HCT116 (cell line): ENCODE measurements at regions not wholly inside any gene's neighbourhood (a gene's known extent, or its start where the extent isn't known, plus 50 kb on each side); places are given as distances from the start of the nearest gene placed in this dataset.

ENCODE experiments used
- ATAC-seq: fragments of 200-7000 bp; cut with Tn5 transposase; 2 replicates; pipeline ENCODE4 v1.9.1; 2020; ENCODE audit warnings: mild to moderate bottlenecking, moderate library complexity
- BruUV-seq: library from RNA; stranded (reverse); fragments of 400-500 nt; replicated peaks from 2 replicates; lab custom pipeline; 2021; lab: Mats Ljungman, UMichigan
- CTCF ChIA-PET: fragments of 300-600 bp; sonication (Branson Sonifier 250); formaldehyde crosslinking; loops from one replicate; lab custom pipeline; 2021; ENCODE audit warnings: antibody characterized with exemption; lab: Charles Lee
- POLR2A ChIA-PET: fragments of 300-600, 350-600 bp; sonication (Branson Sonifier 250); formaldehyde crosslinking; loops from one replicate; lab custom pipeline; 2021; ENCODE audit warnings: antibody characterized with exemption; lab: Charles Lee
- RAD21 ChIA-PET, 2 experiments: fragments of 300-600 bp; sonication (Branson Sonifier 250); formaldehyde crosslinking; loops; one replicate each; lab custom pipeline; 2023; ENCODE audit warnings: low total read pairs in 2 of 2; ENCODE audit not compliant: uncharacterized antibody in 2 of 2, unreplicated experiment in 2 of 2, low non-redundant PET in 1 of 2; lab: Charles Lee
- DNase-seq: peaks from one replicate; pipeline ENCODE4 v3.0.0-alpha.2; 2010; ENCODE audit warnings: low read depth, low spot score
- H2AFZ ChIP-seq: fragments of 200-600 bp; shearing (Covaris generic), sonication (generic); 2 replicates; pipeline ENCODE4 v1.6.1; 2017; ENCODE audit warnings: low read depth, mixed run types, mixed read lengths, antibody characterized with exemption, low read length; ENCODE audit not compliant: poor library complexity, severe bottlenecking
- H3K27ac ChIP-seq: 2 replicates; pipeline ENCODE4 v1.5.1; 2012; ENCODE audit warnings: low read depth, low read length
- H3K27me3 ChIP-seq: fragments of 200-600 bp; sonication (generic); 2 replicates; pipeline ENCODE4 v1.6.1; 2016; ENCODE audit warnings: mixed run types, low read length, mixed read lengths; ENCODE audit not compliant: insufficient read depth
- H3K36me3 ChIP-seq, 2 experiments: fragments of 200-500 bp in 1 of 2; fragments of 200-600 bp in 1 of 2; sonication (Bioruptor generic) in 1 of 2; sonication (generic) in 1 of 2; 2 replicates each; pipeline versions ENCODE4 v1.5.1 to v1.6.1; 2014 to 2016; ENCODE audit warnings: low read length in 2 of 2, inconsistent platforms in 1 of 2, mixed read lengths in 1 of 2, mixed run types in 1 of 2; ENCODE audit not compliant: insufficient read depth in 2 of 2, control insufficient read depth in 1 of 2
- H3K4me1 ChIP-seq, 2 experiments: fragments of 200-600 bp in 1 of 2; sonication (generic) in 1 of 2; 2 replicates each; pipeline versions ENCODE4 v1.5.1 to v1.6.1; 2012 to 2017; ENCODE audit warnings: low read length in 2 of 2, inconsistent platforms in 1 of 2, mild to moderate bottlenecking in 1 of 2, mixed read lengths in 1 of 2, mixed run types in 1 of 2, moderate library complexity in 1 of 2; ENCODE audit not compliant: insufficient read depth in 2 of 2, control insufficient read depth in 1 of 2
- H3K4me2 ChIP-seq: fragments of 200-600 bp; sonication (generic); 2 replicates; pipeline ENCODE4 v1.6.1; 2017; ENCODE audit warnings: mixed run types, low read length, mixed read lengths
- H3K4me3 ChIP-seq, 2 experiments: fragments of 200-600 bp in 1 of 2; sonication (generic) in 1 of 2; replicated peaks in 1 of 2; 2 replicates each; pipeline ENCODE4 v1.5.1; 2011 to 2016; ENCODE audit warnings: low read length in 2 of 2, control low read depth in 1 of 2, low read depth in 1 of 2, mild to moderate bottlenecking in 1 of 2, mixed read lengths in 1 of 2, mixed run types in 1 of 2
- H3K79me2 ChIP-seq: fragments of 200-600 bp; sonication (generic); 2 replicates; pipeline ENCODE4 v1.6.1; 2017; ENCODE audit warnings: mild to moderate bottlenecking, mixed run types, low read length, moderate library complexity, mixed read lengths; ENCODE audit not compliant: insufficient read depth
- H3K9ac ChIP-seq: fragments of 200-600 bp; sonication (generic); 2 replicates; pipeline ENCODE4 v1.6.1; 2016; ENCODE audit warnings: low read length, mixed read lengths
- H3K9me2 ChIP-seq: fragments of 200-600 bp; sonication (generic), shearing (Covaris generic); 2 replicates; pipeline ENCODE4 v1.6.1; 2017; ENCODE audit warnings: mixed run types, mild to moderate bottlenecking, moderate library complexity; ENCODE audit not compliant: insufficient read depth
- H3K9me3 ChIP-seq, 2 experiments: fragments of 200-500 bp in 1 of 2; fragments of 200-600 bp in 1 of 2; sonication (Bioruptor generic) in 1 of 2; sonication (generic) in 1 of 2; 2 replicates each; pipeline ENCODE4 v1.6.1; 2014 to 2017; ENCODE audit warnings: low read length in 2 of 2, mixed read lengths in 2 of 2, inconsistent platforms in 1 of 2, low read depth in 1 of 2, mild to moderate bottlenecking in 1 of 2, mixed run types in 1 of 2, moderate library complexity in 1 of 2; ENCODE audit not compliant: control insufficient read depth in 1 of 2, insufficient read depth in 1 of 2
- H4K20me1 ChIP-seq: fragments of 200-600 bp; sonication (generic), shearing (Covaris generic); 2 replicates; pipeline ENCODE4 v1.6.1; 2017; ENCODE audit warnings: mixed run types, mild to moderate bottlenecking, moderate library complexity; ENCODE audit not compliant: insufficient read depth
- CBX3 ChIP-seq: IDR thresholded peaks from 2 replicates; pipeline ENCODE4 v1.6.1; 2012; ENCODE audit warnings: low read depth
- FOSL1 ChIP-seq: IDR thresholded peaks from 2 replicates; pipeline ENCODE4 v1.6.1; 2012; ENCODE audit warnings: low read depth
- POLR2AphosphoS5 ChIP-seq: IDR thresholded peaks from 2 replicates; pipeline ENCODE4 v1.6.1; 2011; ENCODE audit warnings: mild to moderate bottlenecking, low read depth, low read length, moderate library complexity
- TCF7L2 ChIP-seq: IDR thresholded peaks from 2 replicates; pipeline ENCODE4 v1.7.0; 2011; ENCODE audit warnings: borderline replicate concordance, inconsistent platforms; ENCODE audit not compliant: insufficient read depth, insufficient read length; ENCODE audit errors: extremely low read depth
- intact Hi-C: fragments of 100-400 bp; cut with micrococcal nuclease; formaldehyde crosslinking; loops from 2 replicates; pipeline ENCODE4 v1.10.0; 2022
- TF ChIP-seq, protein P1 (sequence below): IDR thresholded peaks from 2 replicates; pipeline ENCODE4 v1.6.1; 2012
- TF ChIP-seq, protein P2 (sequence below): IDR thresholded peaks from 2 replicates; pipeline ENCODE4 v1.6.1; 2011; ENCODE audit warnings: mild to moderate bottlenecking, low read length, moderate library complexity; ENCODE audit not compliant: insufficient replicate concordance; ENCODE audit errors: extremely low read depth

DNA sequence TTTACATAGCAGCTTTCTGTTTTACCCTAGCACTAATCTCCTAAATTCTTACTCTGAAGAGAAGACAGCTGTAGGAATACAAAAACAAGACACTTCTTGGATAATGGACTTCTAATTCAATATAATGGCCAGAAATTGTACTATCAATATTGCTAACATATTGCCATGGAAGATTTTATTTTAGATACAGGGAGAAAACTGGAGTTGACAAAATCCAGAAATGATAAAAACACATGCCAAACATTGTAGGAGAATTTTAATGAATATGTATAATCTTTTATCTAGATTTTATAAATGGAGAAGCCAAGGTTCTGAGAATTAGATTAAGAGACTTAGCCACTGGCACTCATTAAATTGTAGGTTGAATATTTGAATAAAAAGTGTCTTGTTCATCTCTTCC, 1838.8 kb upstream of the LRRTM1 start (continued):
- TF ChIP-seq, protein P1, sequence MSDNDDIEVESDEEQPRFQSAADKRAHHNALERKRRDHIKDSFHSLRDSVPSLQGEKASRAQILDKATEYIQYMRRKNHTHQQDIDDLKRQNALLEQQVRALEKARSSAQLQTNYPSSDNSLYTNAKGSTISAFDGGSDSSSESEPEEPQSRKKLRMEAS: no peak
- TF ChIP-seq CBX3: no peak
- TF ChIP-seq, all 23 proteins: peak for 0

DNA sequence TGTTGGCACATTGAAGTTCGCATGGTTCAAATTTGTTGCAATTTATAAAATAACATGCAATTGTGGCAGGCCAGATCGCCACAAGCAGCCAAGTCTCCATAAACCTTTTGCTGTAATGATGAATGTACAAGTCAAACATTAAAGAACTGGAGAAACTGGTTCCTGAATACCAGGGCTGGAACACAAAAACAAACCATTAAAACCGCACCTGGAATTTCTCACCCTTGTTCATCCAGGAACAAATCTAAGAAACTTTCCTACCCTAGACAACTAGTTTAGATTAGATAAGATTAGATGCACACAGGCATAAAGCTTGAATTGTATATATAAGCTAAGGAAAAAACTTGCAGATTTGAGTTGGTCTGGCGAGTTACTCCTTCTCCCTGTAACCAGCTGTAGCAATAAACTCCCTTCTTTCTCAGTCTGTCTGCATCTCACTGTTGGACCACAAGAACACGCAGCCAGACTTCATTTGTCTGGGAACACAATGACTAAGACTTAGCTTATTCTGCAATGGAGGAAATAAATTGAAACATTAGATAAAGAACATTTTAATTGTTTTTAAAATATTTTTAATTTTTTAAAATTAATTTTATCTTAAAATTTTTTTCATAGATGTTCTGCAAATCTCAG, 1835.5 kb upstream of the LRRTM1 start:
- intact Hi-C loops: no loop called here
- Histone ChIP-seq H2AFZ (no peak overlapping the region), H3K36me3 (no peaks in the 10 kb centered on the region), H3K27me3 (no peaks in the 10 kb centered on the region), H3K4me1 (peaks cover 0 to 7% of the 10 kb centered on the region in 2 experiments; a peak in 1 of 4 replicates), H3K9me2 (no peaks in the 10 kb centered on the region), H3K79me2 (no peaks in the 10 kb centered on the region), H3K27ac (no peak overlapping the region), H3K4me3 (no peak overlapping the region), H3K9ac (no peak overlapping the region), H3K4me2 (no peak overlapping the region), H4K20me1 (no peaks in the 10 kb centered on the region), H3K9me3 (no peaks in the 10 kb centered on the region)
- DNase-seq (no peak), ATAC-seq (no peak)
- ChIA-PET RAD21 (no interaction called here), CTCF (no interaction called here), POLR2A (no interaction called here)
- BruUV-seq: no TSS peak
- TF ChIP-seq, protein P2, sequence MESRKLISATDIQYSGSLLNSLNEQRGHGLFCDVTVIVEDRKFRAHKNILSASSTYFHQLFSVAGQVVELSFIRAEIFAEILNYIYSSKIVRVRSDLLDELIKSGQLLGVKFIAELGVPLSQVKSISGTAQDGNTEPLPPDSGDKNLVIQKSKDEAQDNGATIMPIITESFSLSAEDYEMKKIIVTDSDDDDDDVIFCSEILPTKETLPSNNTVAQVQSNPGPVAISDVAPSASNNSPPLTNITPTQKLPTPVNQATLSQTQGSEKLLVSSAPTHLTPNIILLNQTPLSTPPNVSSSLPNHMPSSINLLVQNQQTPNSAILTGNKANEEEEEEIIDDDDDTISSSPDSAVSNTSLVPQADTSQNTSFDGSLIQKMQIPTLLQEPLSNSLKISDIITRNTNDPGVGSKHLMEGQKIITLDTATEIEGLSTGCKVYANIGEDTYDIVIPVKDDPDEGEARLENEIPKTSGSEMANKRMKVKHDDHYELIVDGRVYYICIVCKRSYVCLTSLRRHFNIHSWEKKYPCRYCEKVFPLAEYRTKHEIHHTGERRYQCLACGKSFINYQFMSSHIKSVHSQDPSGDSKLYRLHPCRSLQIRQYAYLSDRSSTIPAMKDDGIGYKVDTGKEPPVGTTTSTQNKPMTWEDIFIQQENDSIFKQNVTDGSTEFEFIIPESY: no peak
- TF ChIP-seq POLR2AphosphoS5 (no peak), TCF7L2 (no peak), FOSL1 (no peak)
- TF ChIP-seq, protein P1: no peak
